ENCODE measurements at regions not wholly inside any gene's neighbourhood (a gene's known extent, or its start where the extent isn't known, plus 50 kb on each side); places are given as distances from the start of the nearest gene placed in this dataset.

- peak; percentile 57 for DNase-seq
- H3K27me3 ChIP-seq (ENCODE audit: control insufficient read depth, insufficient read depth, low read length): no peaks in the 10 kb centered on the region
- H3K36me3 ChIP-seq (replicated peaks; ENCODE audit: control insufficient read depth, insufficient read depth, low read length): no peaks in the 10 kb centered on the region
- H3K4me3 ChIP-seq (ENCODE audit: insufficient read depth, low read depth, low read length): no peak overlapping the region
Observed at GRCh38 chr6:137740967-137741761, 125.9 kb upstream of the TNFAIP3 start.

GRCh38 chr6:137743493-137743892 is 123.6 kb upstream of the TNFAIP3 start:
- DNase-seq: no peak
- no peak overlapping the region for H3K4me3 ChIP-seq (ENCODE audit: insufficient read depth, low read depth, low read length)
- H3K36me3 ChIP-seq (replicated peaks; ENCODE audit: control insufficient read depth, insufficient read depth, low read length): no peaks in the 10 kb centered on the region
- no peaks in the 10 kb centered on the region for H3K27me3 ChIP-seq (ENCODE audit: control insufficient read depth, insufficient read depth, low read length)

GRCh38 chr6:137744877-137745276 is 122.2 kb upstream of the TNFAIP3 start:
- no peaks in the 10 kb centered on the region for H3K36me3 ChIP-seq (replicated peaks; ENCODE audit: control insufficient read depth, insufficient read depth, low read length)
- no peak for DNase-seq
- no peak overlapping the region for H3K4me3 ChIP-seq (ENCODE audit: insufficient read depth, low read depth, low read length)
- H3K27me3 ChIP-seq (ENCODE audit: control insufficient read depth, insufficient read depth, low read length): no peaks in the 10 kb centered on the region

- no peaks in the 10 kb centered on the region for H3K36me3 ChIP-seq (replicated peaks; ENCODE audit: control insufficient read depth, insufficient read depth, low read length)
- no peaks in the 10 kb centered on the region for H3K27me3 ChIP-seq (ENCODE audit: control insufficient read depth, insufficient read depth, low read length)
- DNase-seq: no peak
- no peak overlapping the region for H3K4me3 ChIP-seq (ENCODE audit: insufficient read depth, low read depth, low read length)
Observed at GRCh38 chr6:137745321-137745720, 121.7 kb upstream of the TNFAIP3 start.

GRCh38 chr6:137746264-137746663 is 120.8 kb upstream of the TNFAIP3 start:
- Histone ChIP-seq H3K27me3 (ENCODE audit: control insufficient read depth, insufficient read depth, low read length) (no peaks in the 10 kb centered on the region), H3K4me3 (ENCODE audit: insufficient read depth, low read depth, low read length) (no peak overlapping the region), H3K36me3 (replicated peaks; ENCODE audit: control insufficient read depth, insufficient read depth, low read length) (no peaks in the 10 kb centered on the region)
- no peak for DNase-seq

GRCh38 chr6:137749696-137750211 is 117.3 kb upstream of the TNFAIP3 start:
- H3K4me3 ChIP-seq (ENCODE audit: insufficient read depth, low read depth, low read length): no peak overlapping the region
- DNase-seq: no peak
- no peaks in the 10 kb centered on the region for H3K36me3 ChIP-seq (replicated peaks; ENCODE audit: control insufficient read depth, insufficient read depth, low read length)
- H3K27me3 ChIP-seq (ENCODE audit: control insufficient read depth, insufficient read depth, low read length): no peaks in the 10 kb centered on the region

- DNase-seq: no peak
- H3K36me3 ChIP-seq (replicated peaks; ENCODE audit: control insufficient read depth, insufficient read depth, low read length): no peaks in the 10 kb centered on the region
- H3K4me3 ChIP-seq (ENCODE audit: insufficient read depth, low read depth, low read length): no peak overlapping the region
- H3K27me3 ChIP-seq (ENCODE audit: control insufficient read depth, insufficient read depth, low read length): no peaks in the 10 kb centered on the region
Observed at GRCh38 chr6:137750297-137750696, 116.8 kb upstream of the TNFAIP3 start.

- Histone ChIP-seq H3K36me3 (replicated peaks; ENCODE audit: control insufficient read depth, insufficient read depth, low read length) (no peaks in the 10 kb centered on the region), H3K4me3 (ENCODE audit: insufficient read depth, low read depth, low read length) (no peak overlapping the region), H3K27me3 (ENCODE audit: control insufficient read depth, insufficient read depth, low read length) (no peaks in the 10 kb centered on the region)
- DNase-seq: no peak
Observed at GRCh38 chr6:137751768-137752560, 115.1 kb upstream of the TNFAIP3 start.

GRCh38 chr6:137754366-137754765 is 112.7 kb upstream of the TNFAIP3 start:
- no peaks in the 10 kb centered on the region for H3K36me3 ChIP-seq (replicated peaks; ENCODE audit: control insufficient read depth, insufficient read depth, low read length)
- no peaks in the 10 kb centered on the region for H3K27me3 ChIP-seq (ENCODE audit: control insufficient read depth, insufficient read depth, low read length)
- DNase-seq: no peak
- no peak overlapping the region for H3K4me3 ChIP-seq (ENCODE audit: insufficient read depth, low read depth, low read length)

GRCh38 chr6:137754866-137755265 is 112.2 kb upstream of the TNFAIP3 start:
- H3K27me3 ChIP-seq (ENCODE audit: control insufficient read depth, insufficient read depth, low read length): no peaks in the 10 kb centered on the region
- H3K36me3 ChIP-seq (replicated peaks; ENCODE audit: control insufficient read depth, insufficient read depth, low read length): no peaks in the 10 kb centered on the region
- no peak for DNase-seq
- H3K4me3 ChIP-seq (ENCODE audit: insufficient read depth, low read depth, low read length): no peak overlapping the region

- no peak overlapping the region for H3K4me3 ChIP-seq (ENCODE audit: insufficient read depth, low read depth, low read length)
- H3K27me3 ChIP-seq (ENCODE audit: control insufficient read depth, insufficient read depth, low read length): no peaks in the 10 kb centered on the region
- no peak for DNase-seq
- no peaks in the 10 kb centered on the region for H3K36me3 ChIP-seq (replicated peaks; ENCODE audit: control insufficient read depth, insufficient read depth, low read length)
Observed at GRCh38 chr6:137755284-137755683, 111.8 kb upstream of the TNFAIP3 start.

- no peak overlapping the region for H3K4me3 ChIP-seq (ENCODE audit: insufficient read depth, low read depth, low read length)
- H3K27me3 ChIP-seq (ENCODE audit: control insufficient read depth, insufficient read depth, low read length): no peaks in the 10 kb centered on the region
- no peaks in the 10 kb centered on the region for H3K36me3 ChIP-seq (replicated peaks; ENCODE audit: control insufficient read depth, insufficient read depth, low read length)
- DNase-seq: no peak
Observed at GRCh38 chr6:137756788-137757187, 110.3 kb upstream of the TNFAIP3 start.

- H3K4me3 ChIP-seq (ENCODE audit: insufficient read depth, low read depth, low read length): no peak overlapping the region
- H3K36me3 ChIP-seq (replicated peaks; ENCODE audit: control insufficient read depth, insufficient read depth, low read length): no peaks in the 10 kb centered on the region
- no peaks in the 10 kb centered on the region for H3K27me3 ChIP-seq (ENCODE audit: control insufficient read depth, insufficient read depth, low read length)
- no peak for DNase-seq
Observed at GRCh38 chr6:137758661-137759060, 108.4 kb upstream of the TNFAIP3 start.

- H3K36me3 ChIP-seq (replicated peaks; ENCODE audit: control insufficient read depth, insufficient read depth, low read length): no peaks in the 10 kb centered on the region
- no peak for DNase-seq
- no peak overlapping the region for H3K4me3 ChIP-seq (ENCODE audit: insufficient read depth, low read depth, low read length)
- H3K27me3 ChIP-seq (ENCODE audit: control insufficient read depth, insufficient read depth, low read length): no peaks in the 10 kb centered on the region
Observed at GRCh38 chr6:137759624-137760023, 107.4 kb upstream of the TNFAIP3 start.

- no peaks in the 10 kb centered on the region for H3K36me3 ChIP-seq (replicated peaks; ENCODE audit: control insufficient read depth, insufficient read depth, low read length)
- no peak overlapping the region for H3K4me3 ChIP-seq (ENCODE audit: insufficient read depth, low read depth, low read length)
- no peaks in the 10 kb centered on the region for H3K27me3 ChIP-seq (ENCODE audit: control insufficient read depth, insufficient read depth, low read length)
- no peak for DNase-seq
Observed at GRCh38 chr6:137761072-137761471, 106.0 kb upstream of the TNFAIP3 start.
